ENCODE measurements at regions not wholly inside any gene's neighbourhood (a gene's known extent, or its start where the extent isn't known, plus 50 kb on each side); places are given as distances from the start of the nearest gene placed in this dataset.

- DNase-seq: no peak
Observed at GRCh38 chr1:55634516-55634915, 419.4 kb upstream of the USP24 start.

- DNase-seq: no peak
Observed at GRCh38 chr1:55632906-55633305, 417.7 kb upstream of the USP24 start.

- no peak for DNase-seq
Observed at GRCh38 chr1:55632058-55632457, 416.9 kb upstream of the USP24 start.

- no peak for DNase-seq
Observed at GRCh38 chr1:55631509-55631908, 416.3 kb upstream of the USP24 start.

GRCh38 chr1:55626326-55626725 is 411.2 kb upstream of the USP24 start:
- DNase-seq: no peak

GRCh38 chr1:55624766-55625165 is 409.6 kb upstream of the USP24 start:
- DNase-seq: no peak

- DNase-seq: no peak
Observed at GRCh38 chr1:55623311-55623710, 408.1 kb upstream of the USP24 start.

- DNase-seq: no peak
Observed at GRCh38 chr1:55622074-55622473, 406.9 kb upstream of the USP24 start.

GRCh38 chr1:55618199-55618598 is 403.0 kb upstream of the USP24 start:
- no peak for DNase-seq

GRCh38 chr1:55617288-55617982 is 402.3 kb upstream of the USP24 start:
- no peak for DNase-seq

GRCh38 chr1:55612988-55613387 is 397.8 kb upstream of the USP24 start:
- no peak for DNase-seq

- no peak for DNase-seq
Observed at GRCh38 chr1:55611123-55611522, 396.0 kb upstream of the USP24 start.

GRCh38 chr1:55610203-55610602 is 395.0 kb upstream of the USP24 start:
- DNase-seq: no peak

GRCh38 chr1:55609630-55610029 is 394.5 kb upstream of the USP24 start:
- DNase-seq: no peak

GRCh38 chr1:55605155-55605554 is 390.0 kb upstream of the USP24 start:
- DNase-seq: no peak

- no peak for DNase-seq
Observed at GRCh38 chr1:55604749-55605148, 389.6 kb upstream of the USP24 start.

- DNase-seq: no peak
Observed at GRCh38 chr1:55604179-55604578, 389.0 kb upstream of the USP24 start.

GRCh38 chr1:55600242-55600641 is 385.1 kb upstream of the USP24 start:
- DNase-seq: no peak

- no peak for DNase-seq
Observed at GRCh38 chr1:55597910-55598309, 382.7 kb upstream of the USP24 start.

GRCh38 chr1:55594701-55595100 is 379.5 kb upstream of the USP24 start:
- no peak for DNase-seq

GRCh38 chr1:55593298-55593697 is 378.1 kb upstream of the USP24 start:
- DNase-seq: no peak

GRCh38 chr1:55592122-55592521 is 377.0 kb upstream of the USP24 start:
- DNase-seq: no peak

GRCh38 chr1:55589671-55590297 is 374.6 kb upstream of the USP24 start:
- no peak for DNase-seq

GRCh38 chr1:55588309-55588708 is 373.1 kb upstream of the USP24 start:
- no peak for DNase-seq

GRCh38 chr1:55586771-55587170 is 371.6 kb upstream of the USP24 start:
- DNase-seq: no peak

Measured in bone marrow (tissue), 2 donors.